HTR-8/SVneo (cell line): ENCODE measurements at regions not wholly inside any gene's neighbourhood (a gene's known extent, or its start where the extent isn't known, plus 50 kb on each side); places are given as distances from the start of the nearest gene placed in this dataset.
A peak's percentile ranks its signal among the peaks of the same experiment; 100 is the strongest.
"Not testable (repeated sequence)": the region's sequence is repeated elsewhere in the genome, so short reads cannot be mapped to it uniquely, and the experiment has no call there.

Source experiments
- DNase-seq: peaks from one replicate; pipeline ENCODE4 v3.0.0; 2011; ENCODE audit warnings: low spot score, mixed read lengths; ENCODE audit not compliant: insufficient read length
- FAIRE-seq: peaks from 2 replicates; lab custom pipeline; 2011; peaks lifted over from hg19 to GRCh38; lab: Jason Lieb, UNC

DNA sequence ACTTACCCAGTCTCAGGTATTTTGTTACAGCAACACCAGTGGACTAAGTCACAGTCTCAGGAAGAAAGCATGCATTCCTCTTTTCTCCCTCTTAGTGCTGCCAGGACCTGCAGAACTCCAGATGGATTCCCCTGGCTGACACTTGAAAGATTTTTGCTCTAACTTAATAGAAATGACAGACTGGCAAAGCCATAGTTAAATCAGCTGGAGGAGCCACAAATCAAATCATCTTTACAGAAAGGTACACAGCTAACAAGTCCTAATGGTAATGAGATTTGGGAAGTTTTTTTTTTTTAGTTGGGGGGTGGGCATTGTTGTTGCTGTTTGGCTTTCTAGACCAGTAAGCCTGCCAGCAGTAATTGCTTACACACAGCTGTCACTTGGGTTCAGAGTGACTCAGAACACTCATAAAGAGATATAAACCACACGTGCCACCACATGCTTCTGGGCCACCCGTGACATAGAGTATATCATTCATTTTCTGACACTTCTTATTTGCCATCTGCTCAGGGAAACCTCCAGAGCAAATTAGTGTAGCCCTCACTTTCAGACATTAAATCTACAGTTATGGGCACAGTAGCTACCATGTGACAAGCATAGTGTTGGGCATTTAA lies 72.4 kb downstream of the FH start:
- FAIRE-seq = no peak
- no peak for DNase-seq

DNA sequence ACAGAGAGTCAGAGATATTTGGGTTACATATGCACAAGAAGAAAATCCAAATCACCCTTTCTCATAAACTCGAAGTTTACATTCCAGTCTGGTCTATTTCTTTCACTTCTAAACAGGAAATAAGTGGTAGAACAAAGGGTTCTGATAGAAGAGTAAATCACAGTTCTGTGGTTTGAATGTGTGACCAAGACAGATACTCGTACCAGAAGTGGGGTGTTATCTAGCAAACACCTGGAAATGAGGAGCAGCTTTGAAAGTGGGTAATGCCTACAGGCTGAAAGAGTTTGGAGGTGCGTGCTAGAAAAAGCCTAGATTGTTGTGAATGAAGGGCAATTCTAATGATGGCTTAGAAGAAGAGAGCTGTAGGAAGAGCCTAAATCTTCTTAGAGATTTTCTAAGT lies 74.7 kb downstream of the FH start:
- FAIRE-seq (no peak), DNase-seq (no peak)

DNA sequence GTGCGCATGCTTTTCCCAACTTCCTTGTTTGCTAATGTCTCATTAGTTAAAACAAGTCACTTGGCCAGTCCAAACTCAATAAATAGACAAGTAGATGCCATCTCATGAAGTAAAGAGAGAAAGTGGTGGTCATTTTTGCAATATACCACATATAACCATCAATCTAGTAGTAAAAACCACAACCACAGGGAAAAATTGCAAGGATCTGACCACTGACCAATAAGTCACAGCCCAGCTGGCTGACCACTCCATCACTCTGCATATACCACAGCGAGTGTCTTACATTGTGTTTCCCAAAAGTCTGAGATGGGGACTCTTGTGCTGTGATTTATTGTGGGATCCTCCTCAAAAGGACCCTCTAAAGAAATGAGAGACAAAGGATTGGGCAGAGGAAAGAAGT lies 76.0 kb downstream of the FH start:
- FAIRE-seq = no peak
- DNase-seq = no peak

DNA sequence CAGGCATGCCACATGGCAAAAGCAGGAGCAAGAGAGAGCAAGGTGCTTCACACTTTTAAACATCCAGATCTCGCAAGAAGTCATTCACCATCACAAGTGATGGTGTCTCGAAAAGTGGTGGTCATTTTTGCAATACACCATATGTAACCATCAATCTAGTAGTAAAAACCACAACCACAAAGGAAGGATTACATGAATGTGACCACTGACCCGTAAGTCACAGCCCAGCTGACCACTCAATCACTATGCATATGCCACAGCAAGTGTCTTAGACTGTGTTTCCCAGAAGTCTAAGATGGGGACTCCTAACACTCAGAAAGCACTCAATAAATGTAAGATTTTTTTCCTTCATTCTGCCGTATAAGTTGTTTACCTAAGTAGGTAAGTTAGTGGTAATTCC lies 76.9 kb downstream of the FH start:
- no peak for FAIRE-seq
- DNase-seq = no peak

DNA sequence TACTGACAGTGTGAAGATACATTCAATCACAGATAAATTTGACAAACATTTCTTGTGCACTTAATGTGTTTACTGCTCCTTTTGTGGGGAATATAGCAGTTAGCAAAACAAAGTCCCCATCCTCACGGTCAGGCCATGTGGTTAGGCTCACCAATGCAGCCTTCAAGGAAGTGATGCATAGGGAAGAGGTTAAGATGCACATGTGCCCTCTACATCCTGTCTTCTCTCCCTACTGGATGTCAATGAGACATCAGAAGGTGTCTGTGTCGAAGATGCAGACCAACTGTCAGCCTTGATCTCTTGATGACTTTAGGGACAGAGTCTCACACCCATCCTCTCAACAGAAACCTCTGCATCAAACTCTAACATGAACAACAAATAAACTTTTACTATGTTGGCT lies 78.7 kb downstream of the FH start:
- no peak for DNase-seq
- no peak for FAIRE-seq

DNA sequence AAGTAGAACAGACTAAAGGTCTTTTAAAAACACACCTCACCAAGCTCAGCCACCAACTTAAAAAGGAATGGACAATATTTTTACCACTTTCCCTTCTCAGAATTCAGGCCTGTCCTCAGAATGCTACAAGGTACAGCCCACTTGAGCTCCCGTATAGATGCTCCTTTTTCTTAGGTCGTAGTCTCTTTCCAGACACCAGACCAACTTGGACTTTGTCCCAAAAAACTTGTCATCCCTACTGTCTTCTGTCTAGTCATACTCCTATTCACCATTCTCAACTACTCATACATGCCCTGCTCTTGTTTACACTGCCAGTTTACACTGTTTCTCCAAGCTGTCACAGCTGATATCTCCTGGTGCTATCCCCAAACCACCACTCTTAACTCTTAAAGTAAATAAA lies 80.9 kb downstream of the FH start:
- not testable (repeated sequence) for FAIRE-seq, DNase-seq

DNA sequence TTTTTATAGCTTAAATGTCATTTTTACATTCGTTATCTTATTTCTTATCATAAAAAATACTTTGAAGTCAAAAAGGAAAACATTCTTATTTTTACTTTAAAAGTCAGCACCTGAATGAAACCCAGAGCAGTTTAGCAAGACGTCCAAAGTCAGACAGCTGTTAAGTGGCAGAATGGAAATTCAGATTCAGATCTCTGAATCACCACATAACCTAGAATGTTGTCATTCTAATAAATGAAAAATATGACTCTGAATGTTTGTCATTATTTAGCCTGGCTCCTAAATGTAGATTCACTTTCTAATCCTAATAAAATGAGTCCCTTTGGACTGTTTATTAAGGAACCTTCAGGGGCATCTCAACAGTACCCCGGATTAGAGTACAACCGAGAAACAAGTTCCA lies 75.2 kb upstream of the RGS7 start:
- no peak for DNase-seq
- no peak for FAIRE-seq

DNA sequence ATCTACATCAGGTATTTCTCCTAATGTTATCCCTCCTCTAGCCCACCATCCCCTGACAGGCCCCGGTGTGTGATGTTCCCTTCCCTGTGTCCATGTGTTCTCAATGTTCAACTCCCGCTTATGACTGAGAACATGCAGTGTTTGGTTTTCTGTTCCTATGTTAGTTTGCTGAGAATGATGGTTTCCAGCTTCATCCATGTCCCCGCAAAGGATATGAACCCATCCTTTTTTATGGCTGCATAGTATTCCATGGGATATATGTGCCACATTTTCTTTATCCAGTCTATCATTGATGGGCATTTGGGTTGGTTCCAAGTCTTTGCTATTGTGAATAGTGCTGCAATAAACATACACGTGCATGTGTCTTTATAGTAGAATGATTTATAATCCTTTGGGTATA lies 68.1 kb upstream of the RGS7 start:
- DNase-seq, FAIRE-seq: not testable (repeated sequence)

DNA sequence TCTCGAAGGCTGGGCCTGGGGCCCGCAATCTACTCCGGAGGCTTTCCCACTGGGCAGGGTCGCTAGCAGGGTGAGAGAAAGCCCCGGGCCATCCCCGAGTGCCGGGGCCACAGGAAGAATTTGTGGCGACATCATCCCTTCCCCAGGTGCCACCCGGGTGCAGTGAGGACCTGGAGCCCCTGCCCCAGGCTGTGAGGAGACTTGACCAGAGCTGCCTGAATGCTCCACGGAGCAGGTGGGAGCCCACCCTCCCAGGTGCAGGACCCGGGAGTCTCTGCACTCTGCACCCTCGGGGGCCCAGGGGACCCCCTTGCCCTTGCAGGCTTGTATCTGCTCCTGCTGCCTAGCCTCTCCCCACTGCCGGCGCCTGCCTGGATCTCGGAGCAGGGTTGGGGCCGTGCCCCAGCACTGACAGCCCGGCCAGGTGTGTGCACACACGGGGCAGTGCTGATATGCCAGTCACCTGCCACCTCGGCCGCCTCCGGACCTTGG lies 67.5 kb upstream of the RGS7 start:
- FAIRE-seq = no peak
- DNase-seq = no peak

DNA sequence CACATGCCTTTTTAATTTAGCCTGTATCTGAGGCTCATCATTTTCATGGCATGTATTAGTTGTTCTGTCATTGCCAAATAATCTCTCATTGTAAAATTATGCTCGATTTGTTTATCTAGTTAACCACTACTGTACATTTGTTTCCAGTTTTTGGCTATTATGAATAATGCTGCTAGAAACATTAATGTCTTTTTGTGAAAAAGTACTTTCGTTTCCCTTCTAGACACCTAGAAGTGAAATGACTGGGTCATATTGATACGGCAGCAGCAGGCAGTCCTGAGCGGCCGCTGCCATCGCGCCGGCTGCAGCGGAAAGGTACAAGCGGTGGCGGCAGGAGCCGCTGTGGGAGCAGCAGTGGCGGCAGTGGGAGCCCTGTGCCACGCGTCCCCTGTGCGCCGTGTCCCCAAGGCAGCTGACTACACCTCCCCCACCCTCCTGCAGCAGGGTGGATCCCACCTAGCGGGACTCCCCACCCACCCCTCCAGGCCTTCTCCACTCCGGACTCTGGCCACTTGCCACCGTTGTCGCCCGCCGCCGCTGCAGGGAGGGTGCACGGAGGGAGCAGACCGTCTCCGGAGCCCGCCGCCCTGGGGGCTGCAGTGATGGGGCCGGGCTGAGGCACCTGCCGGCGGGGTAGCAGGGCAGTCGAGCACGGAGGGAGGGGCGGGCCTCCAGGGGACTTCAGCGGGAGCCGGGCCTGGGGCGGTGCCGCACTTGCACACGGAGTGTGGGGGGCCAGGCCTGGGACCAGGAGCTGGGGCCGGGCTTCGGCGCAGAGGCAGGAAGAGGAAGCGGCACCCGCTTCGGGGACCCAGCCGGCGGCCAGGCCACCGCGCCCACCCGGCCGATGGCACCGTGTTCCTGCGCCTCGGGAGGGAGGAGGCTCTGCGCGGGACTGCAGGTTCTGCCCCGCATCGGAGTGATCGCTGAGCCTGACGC lies 66.8 kb upstream of the RGS7 start:
- DNase-seq = peak; percentile 28
- peak; percentile 78 for FAIRE-seq

DNA sequence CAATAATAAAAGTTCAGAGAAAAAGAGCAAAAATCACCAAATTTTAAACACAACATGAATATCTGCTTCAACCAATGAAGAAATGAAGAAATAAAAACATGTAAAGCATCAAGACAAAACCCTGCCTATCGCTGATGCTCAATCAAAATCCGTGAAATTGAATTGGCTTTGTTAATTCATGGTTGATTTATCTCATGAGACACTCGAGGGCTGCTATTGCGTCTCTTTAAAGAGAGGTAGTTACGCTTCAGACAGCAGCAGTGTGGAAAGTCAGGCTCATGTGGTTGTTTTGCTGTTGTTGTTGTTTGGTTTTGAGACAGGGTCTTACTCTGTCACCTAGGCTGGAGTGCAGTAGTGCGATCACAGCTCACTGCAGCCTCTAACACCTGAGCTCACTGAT lies 65.5 kb upstream of the RGS7 start:
- DNase-seq (no peak), FAIRE-seq (no peak)

DNA sequence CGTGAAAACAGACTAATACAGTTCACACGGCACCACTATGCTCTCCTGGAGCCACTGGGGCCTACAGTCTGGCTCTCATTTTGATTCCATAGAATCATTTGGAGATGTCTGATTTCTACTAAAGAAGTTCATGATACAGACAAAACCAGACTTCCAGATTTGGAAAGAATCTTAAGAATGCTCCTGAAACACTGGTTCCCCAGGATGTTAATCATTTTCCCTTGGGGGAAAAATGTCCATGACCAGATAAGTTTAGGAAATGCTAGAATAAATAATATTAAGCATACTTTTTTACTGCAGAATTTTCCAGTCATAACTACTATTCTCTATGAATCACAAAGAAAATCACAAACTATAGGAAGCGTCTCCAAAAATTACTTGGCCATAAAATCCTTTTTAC lies 63.0 kb upstream of the RGS7 start:
- DNase-seq (no peak), FAIRE-seq (no peak)

DNA sequence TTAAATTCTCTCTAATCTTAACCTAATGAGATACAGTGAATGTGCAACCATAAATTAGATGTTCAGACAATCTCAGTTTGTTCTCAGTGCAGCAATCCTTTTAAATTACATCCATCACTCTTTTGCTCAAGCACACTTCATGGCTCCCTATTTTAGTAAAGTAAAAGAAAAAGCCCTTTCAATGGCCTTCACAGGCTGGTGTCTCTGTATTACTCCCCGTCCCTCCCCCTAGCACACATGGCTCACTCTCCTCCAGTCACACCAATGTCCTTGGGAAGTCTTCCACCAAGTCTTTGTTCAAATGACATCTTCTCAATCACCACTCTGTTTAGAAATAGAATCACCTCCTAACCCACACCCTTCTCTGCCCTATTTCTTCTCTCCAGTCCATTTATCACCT lies 60.3 kb upstream of the RGS7 start:
- no peak for FAIRE-seq
- no peak for DNase-seq

DNA sequence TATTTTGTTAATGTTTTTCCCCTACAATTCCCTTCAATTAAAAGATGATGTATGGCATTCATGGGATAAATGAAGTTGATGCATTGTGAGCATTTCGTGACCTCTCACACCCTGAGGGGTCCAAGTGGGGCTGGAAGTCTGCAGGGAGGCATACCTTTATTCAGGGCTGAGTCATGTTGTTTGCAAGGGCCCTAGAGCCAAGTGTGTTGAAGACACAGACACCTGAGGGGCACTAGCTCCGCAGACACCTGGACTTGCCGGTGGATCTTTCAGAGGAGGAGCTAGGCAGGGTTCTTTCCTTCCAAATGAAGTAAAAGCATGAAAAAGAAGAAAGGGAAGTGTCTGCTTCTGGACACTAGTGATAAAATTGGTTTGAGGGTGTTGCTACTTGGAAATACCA lies 57.0 kb upstream of the RGS7 start:
- FAIRE-seq (no peak), DNase-seq (no peak)

DNA sequence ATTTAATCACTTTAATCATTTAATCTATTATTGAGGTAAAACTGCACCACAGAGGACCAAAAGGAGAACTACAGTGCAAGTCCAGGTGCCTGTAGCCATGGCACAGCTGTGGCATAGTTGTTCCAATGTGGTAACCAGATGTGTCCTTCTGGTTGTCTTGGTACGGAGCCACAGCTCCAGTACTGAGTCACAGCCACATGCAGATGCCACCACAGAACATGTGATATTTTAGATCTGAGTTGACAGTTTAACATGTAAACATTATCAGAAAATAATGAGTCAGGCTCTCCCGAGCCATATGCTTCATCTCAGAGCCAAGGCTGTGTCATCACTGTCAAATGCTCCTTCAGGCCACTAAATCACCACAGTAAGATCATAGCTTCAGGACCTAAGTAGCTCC lies 56.4 kb upstream of the RGS7 start:
- peak; percentile 70 for FAIRE-seq
- peak; percentile 51 for DNase-seq

DNA sequence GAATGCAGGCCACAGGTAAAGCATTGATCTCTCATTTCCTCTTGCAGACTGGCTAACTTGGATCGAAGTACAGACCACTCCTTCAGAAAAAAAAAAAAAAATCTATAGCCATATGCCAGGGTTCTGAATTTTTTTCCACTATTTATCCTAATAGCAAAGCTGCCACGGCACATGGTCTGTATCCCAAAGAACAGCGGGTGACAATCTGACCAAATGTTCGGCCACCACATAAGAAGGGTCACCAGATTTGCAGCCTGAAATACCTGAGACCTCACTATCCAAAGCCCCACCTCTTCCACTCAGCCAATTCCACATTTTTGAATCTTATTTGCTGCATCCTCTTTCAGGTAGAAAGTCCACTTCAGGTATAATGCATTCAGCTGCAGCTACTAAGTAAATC lies 55.6 kb upstream of the RGS7 start:
- FAIRE-seq = no peak

DNA sequence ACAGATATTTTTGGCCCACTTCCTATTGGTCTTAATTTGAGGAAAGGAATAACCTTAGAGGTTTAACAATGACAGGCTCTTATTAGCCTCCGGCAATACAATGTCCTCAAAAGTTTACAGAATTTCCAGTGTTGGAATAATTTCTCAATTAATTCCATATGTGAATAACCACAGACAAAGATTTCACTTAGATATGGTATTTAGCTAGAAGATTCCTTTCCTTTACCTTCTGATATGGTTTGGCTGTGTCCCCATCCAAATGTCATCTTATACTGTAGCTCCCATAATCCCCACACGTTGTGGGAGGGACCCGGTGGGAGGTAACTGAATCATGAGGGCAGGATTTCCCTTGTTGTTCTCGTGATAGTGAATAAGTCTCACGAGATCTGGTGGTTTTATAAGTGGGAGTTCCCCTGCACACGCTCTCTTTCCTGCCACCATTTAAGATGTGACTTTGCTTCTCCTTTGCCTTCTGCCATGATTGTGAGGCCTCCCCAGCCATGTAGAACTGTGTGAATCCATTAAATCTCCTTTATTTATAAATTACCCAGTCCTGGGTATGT lies 54.9 kb upstream of the RGS7 start:
- DNase-seq (no peak), FAIRE-seq (no peak)

More for the DNA sequence above, 55.6 kb upstream of the RGS7 start:
- DNase-seq = no peak

DNA sequence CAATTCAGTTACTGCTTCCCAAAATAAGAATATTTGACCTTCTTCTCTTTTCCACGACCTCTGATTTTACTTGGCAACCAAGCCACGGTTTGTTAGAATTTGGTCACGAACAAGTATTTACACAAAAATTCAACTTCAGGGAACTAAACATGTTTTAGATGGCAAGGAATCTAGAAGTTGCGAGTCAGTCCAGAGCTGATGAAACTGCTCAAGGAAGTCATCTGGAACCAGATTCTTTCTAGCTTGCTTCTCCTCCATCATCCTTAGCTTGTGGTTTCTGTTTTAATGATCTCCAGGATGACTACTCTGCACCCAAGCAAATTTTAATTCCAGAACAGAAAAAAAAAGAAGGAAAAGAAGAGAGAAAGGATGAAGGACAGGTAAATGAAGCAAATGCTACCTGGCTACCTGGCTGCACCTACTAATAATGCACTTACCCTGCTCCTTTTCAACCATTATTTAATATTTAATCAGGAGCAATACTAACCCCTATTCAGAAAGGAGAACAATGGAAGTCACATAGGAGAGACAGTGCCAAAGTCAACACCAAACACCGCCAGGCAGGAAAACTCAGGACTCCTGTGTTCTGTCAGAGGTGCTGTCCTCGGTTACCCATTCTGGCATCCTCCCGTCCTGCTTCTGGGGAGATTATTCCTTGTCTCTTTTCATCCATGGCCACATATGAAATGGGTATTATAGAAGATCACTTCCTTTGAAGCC lies 54.2 kb upstream of the RGS7 start:
- FAIRE-seq (no peak), DNase-seq (no peak)

DNA sequence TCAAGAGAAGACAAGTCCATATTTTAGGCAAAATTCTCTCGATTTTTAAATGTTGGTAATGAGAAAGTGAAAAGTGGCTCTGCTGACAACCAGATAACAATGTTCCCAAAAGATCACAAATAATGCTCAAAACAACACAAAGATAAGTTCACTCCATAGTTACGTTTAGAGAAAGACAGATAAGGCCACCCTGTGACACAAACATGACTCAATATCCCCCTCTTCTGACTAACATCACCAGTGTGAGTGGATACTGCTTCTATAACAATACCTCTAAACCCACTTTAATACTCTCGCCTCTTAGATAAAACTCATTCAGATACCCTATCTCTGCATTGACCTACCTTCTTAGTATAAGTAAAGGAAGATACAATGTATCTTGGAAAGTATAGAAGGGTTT lies 51.2 kb upstream of the RGS7 start:
- no peak for FAIRE-seq
- DNase-seq = peak; percentile 30
